ENCODE measurements at regions not wholly inside any gene's neighbourhood (a gene's known extent, or its start where the extent isn't known, plus 50 kb on each side); places are given as distances from the start of the nearest gene placed in this dataset.
A peak's percentile ranks its signal among the peaks of the same experiment; 100 is the strongest.

DNA sequence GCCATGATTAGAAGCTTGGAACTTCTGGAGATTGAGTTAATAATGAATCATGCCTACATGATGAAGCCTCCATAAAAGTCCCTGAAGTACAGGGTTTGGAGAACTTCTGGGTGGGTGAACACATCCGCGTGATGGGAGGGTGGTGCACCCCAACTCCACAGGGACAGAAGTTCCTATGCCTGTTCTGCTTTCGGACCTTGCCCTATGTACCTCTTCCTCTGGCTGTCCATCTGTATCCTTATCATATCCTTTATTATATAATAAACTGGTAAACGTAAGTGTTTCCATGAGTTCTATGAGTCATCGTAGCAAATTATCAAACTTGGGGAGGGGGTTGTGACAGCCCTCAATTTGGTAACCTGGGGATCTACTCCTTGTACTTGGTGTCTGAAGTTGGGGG, 60.2 kb downstream of the ADM start:
- H3K4me1 ChIP-seq (ENCODE audit: control insufficient read depth, extremely low read depth, insufficient read depth, low read length) = peaks cover 7% of the 10 kb centered on the region
- no peaks in the 10 kb centered on the region for H4K20me1 ChIP-seq (ENCODE audit: control insufficient read depth, extremely low read depth, insufficient read depth, low read length)
- no peaks in the 10 kb centered on the region for H3K27me3 ChIP-seq (ENCODE audit: control insufficient read depth, insufficient read depth, low read length)
- no peak for DNase-seq (ENCODE audit: low read depth in 2 of 2)
- H3K9me3 ChIP-seq (ENCODE audit: control insufficient read depth, insufficient read depth, low read depth, low read length) = no peaks in the 10 kb centered on the region
- H2AFZ ChIP-seq (ENCODE audit: low read length) = no peak overlapping the region
- H3K36me3 ChIP-seq (ENCODE audit: control insufficient read depth, insufficient read depth, low read length) = no peaks in the 10 kb centered on the region
- no peak for TF ChIP-seq EZH2 (IDR thresholded peaks at IDR 0.05; ENCODE audit: low read length, missing control alignments)
- TF ChIP-seq, protein P1, sequence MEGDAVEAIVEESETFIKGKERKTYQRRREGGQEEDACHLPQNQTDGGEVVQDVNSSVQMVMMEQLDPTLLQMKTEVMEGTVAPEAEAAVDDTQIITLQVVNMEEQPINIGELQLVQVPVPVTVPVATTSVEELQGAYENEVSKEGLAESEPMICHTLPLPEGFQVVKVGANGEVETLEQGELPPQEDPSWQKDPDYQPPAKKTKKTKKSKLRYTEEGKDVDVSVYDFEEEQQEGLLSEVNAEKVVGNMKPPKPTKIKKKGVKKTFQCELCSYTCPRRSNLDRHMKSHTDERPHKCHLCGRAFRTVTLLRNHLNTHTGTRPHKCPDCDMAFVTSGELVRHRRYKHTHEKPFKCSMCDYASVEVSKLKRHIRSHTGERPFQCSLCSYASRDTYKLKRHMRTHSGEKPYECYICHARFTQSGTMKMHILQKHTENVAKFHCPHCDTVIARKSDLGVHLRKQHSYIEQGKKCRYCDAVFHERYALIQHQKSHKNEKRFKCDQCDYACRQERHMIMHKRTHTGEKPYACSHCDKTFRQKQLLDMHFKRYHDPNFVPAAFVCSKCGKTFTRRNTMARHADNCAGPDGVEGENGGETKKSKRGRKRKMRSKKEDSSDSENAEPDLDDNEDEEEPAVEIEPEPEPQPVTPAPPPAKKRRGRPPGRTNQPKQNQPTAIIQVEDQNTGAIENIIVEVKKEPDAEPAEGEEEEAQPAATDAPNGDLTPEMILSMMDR (conservative IDR thresholded peaks at IDR 0.05 in 1 of 2, IDR thresholded peaks at IDR 0.05 in 1 of 2; ENCODE audit: low read depth in 1 of 2, low read length in 2 of 2) = no peak
- no peak overlapping the region for H3K4me2 ChIP-seq (ENCODE audit: extremely low read depth, insufficient read depth, low read length)
- H3K9ac ChIP-seq (ENCODE audit: insufficient read depth, low read length) = no peak overlapping the region
- H3K79me2 ChIP-seq (ENCODE audit: control insufficient read depth, insufficient read depth, low read length) = no peaks in the 10 kb centered on the region
- no peak overlapping the region for H3K27ac ChIP-seq (ENCODE audit: insufficient read depth, low read length)
- no peak overlapping the region for H3K4me3 ChIP-seq (replicated peaks in 1 of 4; ENCODE audit: control extremely low read depth in 1 of 4, insufficient read depth in 1 of 4, low read depth in 3 of 4, low read length in 4 of 4)

- TF ChIP-seq, protein P1 (conservative IDR thresholded peaks at IDR 0.05 in 1 of 2, IDR thresholded peaks at IDR 0.05 in 1 of 2; ENCODE audit: low read depth in 1 of 2, low read length in 2 of 2) = peak; percentile 96
- TF ChIP-seq EZH2 (IDR thresholded peaks at IDR 0.05; ENCODE audit: low read length, missing control alignments) = no peak
Measured at GRCh38 chr11:10366568-10367331, 61.9 kb downstream of the ADM start.

GRCh38 chr11:10371926-10372641, 67.2 kb downstream of the ADM start:
- peak in 1 of 2 donors; percentile 11 for DNase-seq (ENCODE audit: low read depth in 2 of 2)
- no peaks in the 10 kb centered on the region for H3K36me3 ChIP-seq (ENCODE audit: control insufficient read depth, insufficient read depth, low read length)
- no peaks in the 10 kb centered on the region for H3K27me3 ChIP-seq (ENCODE audit: control insufficient read depth, insufficient read depth, low read length)
- H3K9me3 ChIP-seq (ENCODE audit: control insufficient read depth, insufficient read depth, low read depth, low read length) = no peaks in the 10 kb centered on the region
- TF ChIP-seq EZH2 (IDR thresholded peaks at IDR 0.05; ENCODE audit: low read length, missing control alignments) = no peak
- TF ChIP-seq, protein P1 (conservative IDR thresholded peaks at IDR 0.05 in 1 of 2, IDR thresholded peaks at IDR 0.05 in 1 of 2; ENCODE audit: low read depth in 1 of 2, low read length in 2 of 2) = no peak
- no peak overlapping the region for H3K4me2 ChIP-seq (ENCODE audit: extremely low read depth, insufficient read depth, low read length)
- no peaks in the 10 kb centered on the region for H4K20me1 ChIP-seq (ENCODE audit: control insufficient read depth, extremely low read depth, insufficient read depth, low read length)
- no peak overlapping the region for H2AFZ ChIP-seq (ENCODE audit: low read length)
- no peaks in the 10 kb centered on the region for H3K79me2 ChIP-seq (ENCODE audit: control insufficient read depth, insufficient read depth, low read length)
- no peak overlapping the region for H3K9ac ChIP-seq (ENCODE audit: insufficient read depth, low read length)
- H3K27ac ChIP-seq (ENCODE audit: insufficient read depth, low read length) = peak overlapping the region; percentile 17
- H3K4me1 ChIP-seq (ENCODE audit: control insufficient read depth, extremely low read depth, insufficient read depth, low read length) = peaks cover 23% of the 10 kb centered on the region
- H3K4me3 ChIP-seq (replicated peaks in 1 of 4; ENCODE audit: control extremely low read depth in 1 of 4, insufficient read depth in 1 of 4, low read depth in 3 of 4, low read length in 4 of 4) = no peak overlapping the region

More at GRCh38 chr11:10366568-10367331, 61.9 kb downstream of the ADM start:
- Histone ChIP-seq H3K36me3 (ENCODE audit: control insufficient read depth, insufficient read depth, low read length) (no peaks in the 10 kb centered on the region), H3K27ac (ENCODE audit: insufficient read depth, low read length) (peak overlapping the region; percentile 51), H3K9me3 (ENCODE audit: control insufficient read depth, insufficient read depth, low read depth, low read length) (no peaks in the 10 kb centered on the region), H3K79me2 (ENCODE audit: control insufficient read depth, insufficient read depth, low read length) (no peaks in the 10 kb centered on the region), H2AFZ (ENCODE audit: low read length) (no peak overlapping the region), H3K4me1 (ENCODE audit: control insufficient read depth, extremely low read depth, insufficient read depth, low read length) (peaks cover 9% of the 10 kb centered on the region), H3K9ac (ENCODE audit: insufficient read depth, low read length) (no peak overlapping the region), H3K4me2 (ENCODE audit: extremely low read depth, insufficient read depth, low read length) (peak overlapping the region; percentile 13), H4K20me1 (ENCODE audit: control insufficient read depth, extremely low read depth, insufficient read depth, low read length) (no peaks in the 10 kb centered on the region), H3K27me3 (ENCODE audit: control insufficient read depth, insufficient read depth, low read length) (no peaks in the 10 kb centered on the region), H3K4me3 (replicated peaks in 1 of 4; ENCODE audit: control extremely low read depth in 1 of 4, insufficient read depth in 1 of 4, low read depth in 3 of 4, low read length in 4 of 4) (peak overlapping the region in 1 of 4 experiments; percentile 21)
- peak; percentile 84 to 100 for DNase-seq (ENCODE audit: low read depth in 2 of 2)

All from fibroblast of lung (primary cell).